Peyer's patch (tissue), 4 donors: ENCODE measurements at regions not wholly inside any gene's neighbourhood (a gene's known extent, or its start where the extent isn't known, plus 50 kb on each side); places are given as distances from the start of the nearest gene placed in this dataset.

Experiments used
- DNase-seq, 3 donors: peaks; one replicate each; pipeline ENCODE4 v3.0.0-alpha.2; 2017 to 2019
- H3K27ac ChIP-seq, 4 donors: fragments of 200-600 bp; sonication (generic); one replicate each; pipeline ENCODE4 v1.5.1; 2016 to 2019
- H3K27me3 ChIP-seq, 2 donors: fragments of 200-600 bp; sonication (generic); one replicate each; pipeline ENCODE4 v1.5.1; 2019
- H3K36me3 ChIP-seq, 3 donors: fragments of 200-600 bp; sonication (generic); one replicate each; pipeline ENCODE4 v1.5.1; 2016 to 2019
- H3K4me1 ChIP-seq, 4 donors: fragments of 200-600 bp; sonication (generic); one replicate each; pipeline ENCODE4 v1.5.1; 2016 to 2019
- H3K4me3 ChIP-seq, 4 donors: fragments of 200-600 bp; sonication (generic); 1 replicate in 3 of 4; 2 replicates in 1 of 4; pipeline ENCODE4 v1.5.1; 2016 to 2019; ENCODE audit warnings: mild to moderate bottlenecking in 1 of 4
- H3K9me3 ChIP-seq, 4 donors: fragments of 200-600 bp; sonication (generic); one replicate each; pipeline ENCODE4 v1.5.1; 2016 to 2019; ENCODE audit warnings: mild to moderate bottlenecking in 1 of 4
- POLR2A ChIP-seq, 2 donors: fragments of 450-650 bp; IDR thresholded peaks; one replicate each; pipeline ENCODE4 v1.5.1; 2017; ENCODE audit warnings: antibody characterized with exemption in 2 of 2, mild to moderate bottlenecking in 2 of 2, moderate library complexity in 2 of 2
- TF ChIP-seq, protein P1 (sequence below), 6 experiments: fragments of 450-650 bp in 4 of 6; fragments of 200-600 bp in 2 of 6; sonication (generic) in 1 of 6; IDR thresholded peaks; one replicate each; pipeline ENCODE4 v1.5.1; 2017 to 2019; ENCODE audit warnings: antibody characterized with exemption in 6 of 6, mild to moderate bottlenecking in 3 of 6, moderate library complexity in 1 of 6

DNA sequence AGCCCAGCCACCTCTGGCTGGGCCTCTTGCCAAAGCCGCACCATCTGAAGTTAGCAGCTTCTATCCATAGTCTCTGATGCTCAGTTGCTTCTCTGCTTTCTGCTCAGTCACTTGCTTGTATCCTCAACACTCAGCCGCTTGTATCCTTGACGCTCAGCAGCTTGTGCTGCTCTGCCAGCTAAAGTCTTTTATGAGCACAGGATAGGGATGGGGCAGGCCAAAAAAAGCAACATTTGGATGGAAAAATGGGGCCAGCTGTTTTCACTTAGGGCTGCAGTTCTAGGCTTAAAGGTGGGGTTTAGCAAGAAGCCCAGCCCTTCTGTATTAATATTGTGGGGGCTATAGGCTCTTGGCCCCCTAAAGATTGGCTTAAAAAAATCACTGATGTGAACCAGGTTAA is 739.4 kb downstream of the CDH8 start:
- H3K4me1 ChIP-seq, result no peaks in the 10 kb centered on the region
- DNase-seq, result no peak
- no peaks in the 10 kb centered on the region for H3K27me3 ChIP-seq
- H3K4me3 ChIP-seq, result no peak overlapping the region
- H3K36me3 ChIP-seq, result no peaks in the 10 kb centered on the region
- no peaks in the 10 kb centered on the region for H3K9me3 ChIP-seq
- no peak overlapping the region for H3K27ac ChIP-seq
- TF ChIP-seq, protein P1, sequence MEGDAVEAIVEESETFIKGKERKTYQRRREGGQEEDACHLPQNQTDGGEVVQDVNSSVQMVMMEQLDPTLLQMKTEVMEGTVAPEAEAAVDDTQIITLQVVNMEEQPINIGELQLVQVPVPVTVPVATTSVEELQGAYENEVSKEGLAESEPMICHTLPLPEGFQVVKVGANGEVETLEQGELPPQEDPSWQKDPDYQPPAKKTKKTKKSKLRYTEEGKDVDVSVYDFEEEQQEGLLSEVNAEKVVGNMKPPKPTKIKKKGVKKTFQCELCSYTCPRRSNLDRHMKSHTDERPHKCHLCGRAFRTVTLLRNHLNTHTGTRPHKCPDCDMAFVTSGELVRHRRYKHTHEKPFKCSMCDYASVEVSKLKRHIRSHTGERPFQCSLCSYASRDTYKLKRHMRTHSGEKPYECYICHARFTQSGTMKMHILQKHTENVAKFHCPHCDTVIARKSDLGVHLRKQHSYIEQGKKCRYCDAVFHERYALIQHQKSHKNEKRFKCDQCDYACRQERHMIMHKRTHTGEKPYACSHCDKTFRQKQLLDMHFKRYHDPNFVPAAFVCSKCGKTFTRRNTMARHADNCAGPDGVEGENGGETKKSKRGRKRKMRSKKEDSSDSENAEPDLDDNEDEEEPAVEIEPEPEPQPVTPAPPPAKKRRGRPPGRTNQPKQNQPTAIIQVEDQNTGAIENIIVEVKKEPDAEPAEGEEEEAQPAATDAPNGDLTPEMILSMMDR (IDR thresholded peaks at IDR 0.05), result no peak
- no peak for TF ChIP-seq POLR2A (IDR thresholded peaks at IDR 0.05)

- H3K9me3 ChIP-seq, result no peaks in the 10 kb centered on the region
- H3K4me1 ChIP-seq, result no peaks in the 10 kb centered on the region
- H3K36me3 ChIP-seq, result no peaks in the 10 kb centered on the region
- no peaks in the 10 kb centered on the region for H3K27me3 ChIP-seq
- no peak for TF ChIP-seq POLR2A (IDR thresholded peaks at IDR 0.05)
- TF ChIP-seq, protein P1 (IDR thresholded peaks at IDR 0.05), result no peak
- DNase-seq, result no peak
- H3K27ac ChIP-seq, result no peak overlapping the region
- H3K4me3 ChIP-seq, result no peak overlapping the region
Measured at GRCh38 chr16:61296305-61296704, 739.9 kb downstream of the CDH8 start.

DNA sequence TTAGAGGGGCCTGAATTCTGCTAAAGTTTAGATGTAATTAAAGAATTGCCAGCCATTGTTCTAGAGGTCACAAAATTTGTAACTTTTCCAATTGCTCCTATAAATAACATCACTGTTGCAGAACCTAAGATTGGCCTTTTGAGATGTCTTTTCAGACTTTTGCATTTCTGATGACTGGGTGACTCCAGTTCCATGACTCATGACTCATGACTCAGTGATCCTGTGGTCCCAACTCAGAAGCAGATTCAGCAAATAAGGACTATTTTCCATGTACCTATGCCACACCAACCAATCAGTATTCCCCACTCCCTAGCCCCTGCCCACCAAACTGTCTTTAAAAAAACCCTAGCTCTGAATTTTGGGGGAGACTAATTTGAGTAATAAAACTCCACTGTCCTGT is 740.9 kb downstream of the CDH8 start:
- Histone ChIP-seq H3K36me3 (no peaks in the 10 kb centered on the region), H3K4me1 (no peaks in the 10 kb centered on the region), H3K4me3 (no peak overlapping the region), H3K27me3 (no peaks in the 10 kb centered on the region), H3K27ac (no peak overlapping the region), H3K9me3 (no peaks in the 10 kb centered on the region)
- TF ChIP-seq POLR2A (IDR thresholded peaks at IDR 0.05), result no peak
- TF ChIP-seq, protein P1 (IDR thresholded peaks at IDR 0.05), result no peak
- DNase-seq, result no peak

DNA sequence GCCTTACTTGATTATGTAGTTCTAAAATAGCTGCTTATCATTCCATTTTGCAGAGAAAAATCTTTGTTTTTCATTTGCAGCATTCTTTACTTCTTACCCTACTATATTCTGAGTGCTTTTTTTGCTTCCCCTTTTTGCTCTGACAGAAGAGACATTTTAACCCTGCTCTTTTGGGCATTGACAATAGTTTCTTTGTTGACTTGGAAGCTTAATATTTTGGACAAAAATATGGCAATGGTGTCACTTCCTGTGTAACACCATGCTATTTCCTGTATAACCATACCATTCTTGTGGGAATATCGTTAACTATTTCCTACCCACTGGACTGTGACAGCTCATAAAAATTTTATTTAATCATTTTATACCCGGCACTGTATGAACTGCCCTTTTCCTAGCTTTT is 747.1 kb downstream of the CDH8 start:
- Histone ChIP-seq H3K36me3 (no peaks in the 10 kb centered on the region), H3K27me3 (no peaks in the 10 kb centered on the region), H3K4me3 (no peak overlapping the region), H3K4me1 (no peaks in the 10 kb centered on the region), H3K9me3 (no peaks in the 10 kb centered on the region), H3K27ac (no peak overlapping the region)
- TF ChIP-seq, protein P1 (IDR thresholded peaks at IDR 0.05), result no peak
- no peak for TF ChIP-seq POLR2A (IDR thresholded peaks at IDR 0.05)
- no peak for DNase-seq

DNA sequence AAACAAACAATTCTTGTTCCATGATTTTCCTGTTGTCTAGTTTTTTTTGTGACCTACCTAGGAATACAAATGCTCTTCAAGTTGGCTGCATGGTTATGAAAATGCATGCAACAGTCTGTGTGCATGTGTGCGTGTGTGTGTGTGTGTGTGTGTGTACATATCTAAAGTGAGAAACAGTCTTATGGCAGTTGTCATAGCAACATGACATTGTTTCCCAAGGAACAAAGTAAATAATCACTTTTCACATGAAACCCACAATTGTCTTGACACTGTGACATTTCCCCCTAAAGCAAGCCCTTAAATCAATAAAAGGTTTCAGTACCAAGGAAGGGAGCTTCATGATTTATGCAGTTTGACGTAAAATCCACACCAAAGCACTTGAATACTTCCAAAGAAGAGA is 758.4 kb downstream of the CDH8 start:
- H3K9me3 ChIP-seq, result no peaks in the 10 kb centered on the region
- TF ChIP-seq, protein P1 (IDR thresholded peaks at IDR 0.05), result no peak
- no peak for TF ChIP-seq POLR2A (IDR thresholded peaks at IDR 0.05)
- H3K27me3 ChIP-seq, result no peaks in the 10 kb centered on the region
- H3K36me3 ChIP-seq, result no peaks in the 10 kb centered on the region
- no peak for DNase-seq
- H3K4me1 ChIP-seq, result no peaks in the 10 kb centered on the region
- no peak overlapping the region for H3K4me3 ChIP-seq
- no peak overlapping the region for H3K27ac ChIP-seq

- no peaks in the 10 kb centered on the region for H3K27me3 ChIP-seq
- H3K4me1 ChIP-seq, result no peaks in the 10 kb centered on the region
- TF ChIP-seq POLR2A (IDR thresholded peaks at IDR 0.05), result no peak
- TF ChIP-seq, protein P1 (IDR thresholded peaks at IDR 0.05), result no peak
- H3K27ac ChIP-seq, result no peak overlapping the region
- H3K4me3 ChIP-seq, result no peak overlapping the region
- no peaks in the 10 kb centered on the region for H3K36me3 ChIP-seq
- no peak for DNase-seq
- H3K9me3 ChIP-seq, result no peaks in the 10 kb centered on the region
Measured at GRCh38 chr16:61274211-61274610, 762.0 kb downstream of the CDH8 start.
